HCT116 (cell line): ENCODE measurements at regions not wholly inside any gene's neighbourhood (a gene's known extent, or its start where the extent isn't known, plus 50 kb on each side); places are given as distances from the start of the nearest gene placed in this dataset.

Source experiments
- ATAC-seq: fragments of 200-7000 bp; cut with Tn5 transposase; 2 replicates; pipeline ENCODE4 v1.9.1; 2020; ENCODE audit warnings: mild to moderate bottlenecking, moderate library complexity
- BruUV-seq: library from RNA; stranded (reverse); fragments of 400-500 nt; replicated peaks from 2 replicates; lab custom pipeline; 2021; lab: Mats Ljungman, UMichigan
- CTCF ChIA-PET: fragments of 300-600 bp; sonication (Branson Sonifier 250); formaldehyde crosslinking; loops from one replicate; lab custom pipeline; 2021; ENCODE audit warnings: antibody characterized with exemption; lab: Charles Lee
- POLR2A ChIA-PET: fragments of 300-600, 350-600 bp; sonication (Branson Sonifier 250); formaldehyde crosslinking; loops from one replicate; lab custom pipeline; 2021; ENCODE audit warnings: antibody characterized with exemption; lab: Charles Lee
- RAD21 ChIA-PET, 2 experiments: fragments of 300-600 bp; sonication (Branson Sonifier 250); formaldehyde crosslinking; loops; one replicate each; lab custom pipeline; 2023; ENCODE audit warnings: low total read pairs in 2 of 2; ENCODE audit not compliant: uncharacterized antibody in 2 of 2, unreplicated experiment in 2 of 2, low non-redundant PET in 1 of 2; lab: Charles Lee
- DNase-seq: peaks from one replicate; pipeline ENCODE4 v3.0.0-alpha.2; 2010; ENCODE audit warnings: low read depth, low spot score
- H2AFZ ChIP-seq: fragments of 200-600 bp; shearing (Covaris generic), sonication (generic); 2 replicates; pipeline ENCODE4 v1.6.1; 2017; ENCODE audit warnings: low read depth, mixed run types, mixed read lengths, antibody characterized with exemption, low read length; ENCODE audit not compliant: poor library complexity, severe bottlenecking
- H3K27ac ChIP-seq: 2 replicates; pipeline ENCODE4 v1.5.1; 2012; ENCODE audit warnings: low read depth, low read length
- H3K27me3 ChIP-seq: fragments of 200-600 bp; sonication (generic); 2 replicates; pipeline ENCODE4 v1.6.1; 2016; ENCODE audit warnings: mixed run types, low read length, mixed read lengths; ENCODE audit not compliant: insufficient read depth
- H3K36me3 ChIP-seq, 2 experiments: fragments of 200-500 bp in 1 of 2; fragments of 200-600 bp in 1 of 2; sonication (Bioruptor generic) in 1 of 2; sonication (generic) in 1 of 2; 2 replicates each; pipeline versions ENCODE4 v1.5.1 to v1.6.1; 2014 to 2016; ENCODE audit warnings: low read length in 2 of 2, inconsistent platforms in 1 of 2, mixed read lengths in 1 of 2, mixed run types in 1 of 2; ENCODE audit not compliant: insufficient read depth in 2 of 2, control insufficient read depth in 1 of 2
- H3K4me1 ChIP-seq, 2 experiments: fragments of 200-600 bp in 1 of 2; sonication (generic) in 1 of 2; 2 replicates each; pipeline versions ENCODE4 v1.5.1 to v1.6.1; 2012 to 2017; ENCODE audit warnings: low read length in 2 of 2, inconsistent platforms in 1 of 2, mild to moderate bottlenecking in 1 of 2, mixed read lengths in 1 of 2, mixed run types in 1 of 2, moderate library complexity in 1 of 2; ENCODE audit not compliant: insufficient read depth in 2 of 2, control insufficient read depth in 1 of 2
- H3K4me2 ChIP-seq: fragments of 200-600 bp; sonication (generic); 2 replicates; pipeline ENCODE4 v1.6.1; 2017; ENCODE audit warnings: mixed run types, low read length, mixed read lengths
- H3K4me3 ChIP-seq, 2 experiments: fragments of 200-600 bp in 1 of 2; sonication (generic) in 1 of 2; replicated peaks in 1 of 2; 2 replicates each; pipeline ENCODE4 v1.5.1; 2011 to 2016; ENCODE audit warnings: low read length in 2 of 2, control low read depth in 1 of 2, low read depth in 1 of 2, mild to moderate bottlenecking in 1 of 2, mixed read lengths in 1 of 2, mixed run types in 1 of 2
- H3K79me2 ChIP-seq: fragments of 200-600 bp; sonication (generic); 2 replicates; pipeline ENCODE4 v1.6.1; 2017; ENCODE audit warnings: mild to moderate bottlenecking, mixed run types, low read length, moderate library complexity, mixed read lengths; ENCODE audit not compliant: insufficient read depth
- H3K9ac ChIP-seq: fragments of 200-600 bp; sonication (generic); 2 replicates; pipeline ENCODE4 v1.6.1; 2016; ENCODE audit warnings: low read length, mixed read lengths
- H3K9me2 ChIP-seq: fragments of 200-600 bp; sonication (generic), shearing (Covaris generic); 2 replicates; pipeline ENCODE4 v1.6.1; 2017; ENCODE audit warnings: mixed run types, mild to moderate bottlenecking, moderate library complexity; ENCODE audit not compliant: insufficient read depth
- H3K9me3 ChIP-seq, 2 experiments: fragments of 200-500 bp in 1 of 2; fragments of 200-600 bp in 1 of 2; sonication (Bioruptor generic) in 1 of 2; sonication (generic) in 1 of 2; 2 replicates each; pipeline ENCODE4 v1.6.1; 2014 to 2017; ENCODE audit warnings: low read length in 2 of 2, mixed read lengths in 2 of 2, inconsistent platforms in 1 of 2, low read depth in 1 of 2, mild to moderate bottlenecking in 1 of 2, mixed run types in 1 of 2, moderate library complexity in 1 of 2; ENCODE audit not compliant: control insufficient read depth in 1 of 2, insufficient read depth in 1 of 2
- H4K20me1 ChIP-seq: fragments of 200-600 bp; sonication (generic), shearing (Covaris generic); 2 replicates; pipeline ENCODE4 v1.6.1; 2017; ENCODE audit warnings: mixed run types, mild to moderate bottlenecking, moderate library complexity; ENCODE audit not compliant: insufficient read depth
- CEBPB ChIP-seq: IDR thresholded peaks from 2 replicates; pipeline ENCODE4 v1.6.1; 2012; ENCODE audit warnings: low read depth
- EGR1 ChIP-seq: IDR thresholded peaks from 2 replicates; pipeline ENCODE4 v1.6.1; 2012; ENCODE audit warnings: low read depth
- EZH2 ChIP-seq: fragments of 200-600 bp; sonication (generic); IDR thresholded peaks from 2 replicates; pipeline ENCODE4 v1.6.1; 2017; ENCODE audit warnings: antibody characterized with exemption, mixed run types
- EZH2phosphoT487 ChIP-seq: fragments of 200-600 bp; IDR thresholded peaks from 2 replicates; pipeline ENCODE4 v1.6.1; 2018; ENCODE audit warnings: antibody characterized with exemption, borderline replicate concordance
- SP1 ChIP-seq: IDR thresholded peaks from 2 replicates; pipeline ENCODE4 v1.6.1; 2012; ENCODE audit warnings: low read depth
- TCF7L2 ChIP-seq: IDR thresholded peaks from 2 replicates; pipeline ENCODE4 v1.7.0; 2011; ENCODE audit warnings: borderline replicate concordance, inconsistent platforms; ENCODE audit not compliant: insufficient read depth, insufficient read length; ENCODE audit errors: extremely low read depth
- YY1 ChIP-seq: IDR thresholded peaks from 2 replicates; pipeline ENCODE4 v1.6.1; 2011; ENCODE audit warnings: low read length, low read depth, moderate library complexity, mild to moderate bottlenecking; ENCODE audit not compliant: insufficient replicate concordance; ENCODE audit errors: extremely low read depth
- ZFX ChIP-seq: fragments of 450-650 bp; IDR thresholded peaks from 2 replicates; pipeline ENCODE4 v1.6.1; 2017
- ZNF274 ChIP-seq: fragments of 200-500 bp; sonication (Bioruptor generic); IDR thresholded peaks from 2 replicates; pipeline ENCODE4 v1.6.1; 2014; ENCODE audit warnings: mild to moderate bottlenecking, low read depth, low read length, inconsistent platforms
- intact Hi-C: fragments of 100-400 bp; cut with micrococcal nuclease; formaldehyde crosslinking; loops from 2 replicates; pipeline ENCODE4 v1.10.0; 2022
- TF ChIP-seq, protein P1 (sequence below): IDR thresholded peaks from 2 replicates; pipeline ENCODE4 v1.6.1; 2011; ENCODE audit warnings: mild to moderate bottlenecking, low read length, moderate library complexity; ENCODE audit not compliant: insufficient replicate concordance; ENCODE audit errors: extremely low read depth
- TF ChIP-seq, protein P2 (sequence below): IDR thresholded peaks from 2 replicates; pipeline ENCODE4 v1.6.1; 2012
- TF ChIP-seq, protein P3 (sequence below): IDR thresholded peaks from 2 replicates; pipeline ENCODE4 v1.6.1; 2012
- TF ChIP-seq, protein P4 (sequence below): IDR thresholded peaks from 2 replicates; pipeline ENCODE4 v1.6.1; 2012; ENCODE audit warnings: low read depth
- TF ChIP-seq, protein P5 (sequence below), 3 experiments: fragments of 200-600 bp in 1 of 3; sonication (generic) in 1 of 3; IDR thresholded peaks in 2 of 3; conservative IDR thresholded peaks in 1 of 3; 2 replicates each; pipeline ENCODE4 v1.5.1; 2012 to 2017; ENCODE audit warnings: low read depth in 2 of 3, low read length in 2 of 3, antibody characterized with exemption in 1 of 3, borderline replicate concordance in 1 of 3, control low read depth in 1 of 3, mild to moderate bottlenecking in 1 of 3, mixed read lengths in 1 of 3, mixed run types in 1 of 3, moderate library complexity in 1 of 3; ENCODE audit not compliant: insufficient read depth in 1 of 3

DNA sequence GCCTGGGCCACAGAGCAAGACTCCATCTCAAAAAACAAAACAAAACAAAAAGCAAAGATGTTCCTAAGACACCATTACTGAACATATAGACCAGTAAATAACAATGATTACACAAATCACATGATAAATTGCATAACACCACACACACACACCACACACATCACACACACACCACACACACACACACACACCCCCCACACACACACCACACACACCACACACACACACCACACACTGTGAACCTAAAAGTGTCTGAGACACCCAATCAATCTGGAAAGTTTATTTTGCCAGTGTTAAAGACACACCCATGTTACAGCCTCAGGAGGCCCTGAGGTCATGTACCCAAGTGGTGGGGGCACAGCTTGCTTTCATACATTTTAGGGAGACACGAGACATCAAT lies 62.6 kb upstream of the ASAP2 start:
- Histone ChIP-seq H3K4me3 (no peak overlapping the region), H3K4me1 (peaks cover 18 to 40% of the 10 kb centered on the region in 2 experiments; a peak in 3 of 4 replicates), H2AFZ (peak overlapping the region; percentile 27), H3K27me3 (no peaks in the 10 kb centered on the region), H3K9ac (no peak overlapping the region), H3K9me2 (no peaks in the 10 kb centered on the region), H3K4me2 (no peak overlapping the region), H3K36me3 (no peaks in the 10 kb centered on the region), H3K79me2 (no peaks in the 10 kb centered on the region), H3K27ac (no peak overlapping the region)
- BruUV-seq: no TSS peak
- ATAC-seq: no peak
- ChIA-PET POLR2A (no interaction called here), RAD21 (interaction anchor here (0.7 to 1.7 kb wide), 2 partner anchors 192 to 227 kb away, joined by 3 to 7 read pairs; no protein-coding TSS in a partner anchor), CTCF (interaction anchor here (5.2 kb wide), 1 partner anchor 190 kb away, joined by 39 read pairs; no protein-coding TSS in a partner anchor)
- no peak for DNase-seq
- intact Hi-C loops: loop anchor here (5.0 to 10.0 kb wide), 2 partner anchors 331 to 413 kb away; partner anchors contain the start of genes ADAM17 and IAH1
- TF ChIP-seq ZNF274 (no peak), EZH2 (no peak), EGR1 (no peak), ZFX (no peak), TCF7L2 (no peak), YY1 (no peak), CEBPB (no peak), EZH2phosphoT487 (no peak), SP1 (no peak)
- TF ChIP-seq, protein P1, sequence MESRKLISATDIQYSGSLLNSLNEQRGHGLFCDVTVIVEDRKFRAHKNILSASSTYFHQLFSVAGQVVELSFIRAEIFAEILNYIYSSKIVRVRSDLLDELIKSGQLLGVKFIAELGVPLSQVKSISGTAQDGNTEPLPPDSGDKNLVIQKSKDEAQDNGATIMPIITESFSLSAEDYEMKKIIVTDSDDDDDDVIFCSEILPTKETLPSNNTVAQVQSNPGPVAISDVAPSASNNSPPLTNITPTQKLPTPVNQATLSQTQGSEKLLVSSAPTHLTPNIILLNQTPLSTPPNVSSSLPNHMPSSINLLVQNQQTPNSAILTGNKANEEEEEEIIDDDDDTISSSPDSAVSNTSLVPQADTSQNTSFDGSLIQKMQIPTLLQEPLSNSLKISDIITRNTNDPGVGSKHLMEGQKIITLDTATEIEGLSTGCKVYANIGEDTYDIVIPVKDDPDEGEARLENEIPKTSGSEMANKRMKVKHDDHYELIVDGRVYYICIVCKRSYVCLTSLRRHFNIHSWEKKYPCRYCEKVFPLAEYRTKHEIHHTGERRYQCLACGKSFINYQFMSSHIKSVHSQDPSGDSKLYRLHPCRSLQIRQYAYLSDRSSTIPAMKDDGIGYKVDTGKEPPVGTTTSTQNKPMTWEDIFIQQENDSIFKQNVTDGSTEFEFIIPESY: no peak
- TF ChIP-seq, protein P2, sequence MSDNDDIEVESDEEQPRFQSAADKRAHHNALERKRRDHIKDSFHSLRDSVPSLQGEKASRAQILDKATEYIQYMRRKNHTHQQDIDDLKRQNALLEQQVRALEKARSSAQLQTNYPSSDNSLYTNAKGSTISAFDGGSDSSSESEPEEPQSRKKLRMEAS: no peak
- TF ChIP-seq, protein P3, sequence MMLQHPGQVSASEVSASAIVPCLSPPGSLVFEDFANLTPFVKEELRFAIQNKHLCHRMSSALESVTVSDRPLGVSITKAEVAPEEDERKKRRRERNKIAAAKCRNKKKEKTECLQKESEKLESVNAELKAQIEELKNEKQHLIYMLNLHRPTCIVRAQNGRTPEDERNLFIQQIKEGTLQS: no peak
- TF ChIP-seq, protein P4, sequence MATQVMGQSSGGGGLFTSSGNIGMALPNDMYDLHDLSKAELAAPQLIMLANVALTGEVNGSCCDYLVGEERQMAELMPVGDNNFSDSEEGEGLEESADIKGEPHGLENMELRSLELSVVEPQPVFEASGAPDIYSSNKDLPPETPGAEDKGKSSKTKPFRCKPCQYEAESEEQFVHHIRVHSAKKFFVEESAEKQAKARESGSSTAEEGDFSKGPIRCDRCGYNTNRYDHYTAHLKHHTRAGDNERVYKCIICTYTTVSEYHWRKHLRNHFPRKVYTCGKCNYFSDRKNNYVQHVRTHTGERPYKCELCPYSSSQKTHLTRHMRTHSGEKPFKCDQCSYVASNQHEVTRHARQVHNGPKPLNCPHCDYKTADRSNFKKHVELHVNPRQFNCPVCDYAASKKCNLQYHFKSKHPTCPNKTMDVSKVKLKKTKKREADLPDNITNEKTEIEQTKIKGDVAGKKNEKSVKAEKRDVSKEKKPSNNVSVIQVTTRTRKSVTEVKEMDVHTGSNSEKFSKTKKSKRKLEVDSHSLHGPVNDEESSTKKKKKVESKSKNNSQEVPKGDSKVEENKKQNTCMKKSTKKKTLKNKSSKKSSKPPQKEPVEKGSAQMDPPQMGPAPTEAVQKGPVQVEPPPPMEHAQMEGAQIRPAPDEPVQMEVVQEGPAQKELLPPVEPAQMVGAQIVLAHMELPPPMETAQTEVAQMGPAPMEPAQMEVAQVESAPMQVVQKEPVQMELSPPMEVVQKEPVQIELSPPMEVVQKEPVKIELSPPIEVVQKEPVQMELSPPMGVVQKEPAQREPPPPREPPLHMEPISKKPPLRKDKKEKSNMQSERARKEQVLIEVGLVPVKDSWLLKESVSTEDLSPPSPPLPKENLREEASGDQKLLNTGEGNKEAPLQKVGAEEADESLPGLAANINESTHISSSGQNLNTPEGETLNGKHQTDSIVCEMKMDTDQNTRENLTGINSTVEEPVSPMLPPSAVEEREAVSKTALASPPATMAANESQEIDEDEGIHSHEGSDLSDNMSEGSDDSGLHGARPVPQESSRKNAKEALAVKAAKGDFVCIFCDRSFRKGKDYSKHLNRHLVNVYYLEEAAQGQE: no peak
- TF ChIP-seq, protein P5, sequence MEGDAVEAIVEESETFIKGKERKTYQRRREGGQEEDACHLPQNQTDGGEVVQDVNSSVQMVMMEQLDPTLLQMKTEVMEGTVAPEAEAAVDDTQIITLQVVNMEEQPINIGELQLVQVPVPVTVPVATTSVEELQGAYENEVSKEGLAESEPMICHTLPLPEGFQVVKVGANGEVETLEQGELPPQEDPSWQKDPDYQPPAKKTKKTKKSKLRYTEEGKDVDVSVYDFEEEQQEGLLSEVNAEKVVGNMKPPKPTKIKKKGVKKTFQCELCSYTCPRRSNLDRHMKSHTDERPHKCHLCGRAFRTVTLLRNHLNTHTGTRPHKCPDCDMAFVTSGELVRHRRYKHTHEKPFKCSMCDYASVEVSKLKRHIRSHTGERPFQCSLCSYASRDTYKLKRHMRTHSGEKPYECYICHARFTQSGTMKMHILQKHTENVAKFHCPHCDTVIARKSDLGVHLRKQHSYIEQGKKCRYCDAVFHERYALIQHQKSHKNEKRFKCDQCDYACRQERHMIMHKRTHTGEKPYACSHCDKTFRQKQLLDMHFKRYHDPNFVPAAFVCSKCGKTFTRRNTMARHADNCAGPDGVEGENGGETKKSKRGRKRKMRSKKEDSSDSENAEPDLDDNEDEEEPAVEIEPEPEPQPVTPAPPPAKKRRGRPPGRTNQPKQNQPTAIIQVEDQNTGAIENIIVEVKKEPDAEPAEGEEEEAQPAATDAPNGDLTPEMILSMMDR (IDR thresholded peaks at IDR 0.05 in 2 of 3, conservative IDR thresholded peaks at IDR 0.05 in 1 of 3; ENCODE audit: borderline replicate concordance in 1 of 3, insufficient read depth in 1 of 3, low read depth in 2 of 3, low read length in 2 of 3): no peak
- TF ChIP-seq, all 23 proteins: peak for 0
- Histone ChIP-seq H4K20me1 (no peaks in the 10 kb centered on the region), H3K9me3 (no peaks in the 10 kb centered on the region)
